ENCODE measurements at regions not wholly inside any gene's neighbourhood (a gene's known extent, or its start where the extent isn't known, plus 50 kb on each side); places are given as distances from the start of the nearest gene placed in this dataset.

- no peak for DNase-seq
Measured at GRCh38 chr17:56098746-56099145, 54.5 kb upstream of the ANKFN1 start.

DNA sequence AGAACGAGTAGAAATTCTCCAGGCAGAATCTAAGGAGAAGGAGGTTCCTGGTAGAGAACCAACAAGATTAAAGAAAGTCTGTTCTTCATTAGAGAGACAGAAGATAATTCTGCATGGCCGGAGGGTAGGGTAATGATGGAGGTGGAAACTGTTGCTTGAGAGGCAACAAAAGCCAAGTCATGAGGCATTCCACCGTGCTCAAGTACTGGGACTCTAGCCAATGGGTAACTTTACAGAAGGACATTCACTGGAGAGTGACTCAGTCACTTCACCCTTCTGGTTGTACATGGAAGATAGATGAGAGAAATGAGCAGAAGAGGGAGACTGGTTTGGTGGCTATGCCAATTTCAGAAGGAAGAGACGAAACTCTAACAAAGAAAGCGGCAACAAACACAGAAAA, 53.6 kb upstream of the ANKFN1 start:
- no peak for DNase-seq
